Body of pancreas (tissue), 4 donors: ENCODE measurements at regions not wholly inside any gene's neighbourhood (a gene's known extent, or its start where the extent isn't known, plus 50 kb on each side); places are given as distances from the start of the nearest gene placed in this dataset.

Source experiments
- CTCF ChIP-seq, 7 experiments: fragments of 450-650 bp in 4 of 7; fragments of 200-600 bp in 3 of 7; sonication (generic) in 3 of 7; IDR thresholded peaks; one replicate each; pipeline ENCODE4 v1.5.1; 2016 to 2019; ENCODE audit warnings: antibody characterized with exemption in 7 of 7
- POLR2A ChIP-seq, 3 donors: fragments of 450-650 bp; IDR thresholded peaks; one replicate each; pipeline ENCODE4 v1.6.1; 2016; ENCODE audit warnings: antibody characterized with exemption in 3 of 3, mild to moderate bottlenecking in 2 of 3

- no peak for TF ChIP-seq CTCF (IDR thresholded peaks at IDR 0.05)
- TF ChIP-seq POLR2A (IDR thresholded peaks at IDR 0.05): no peak
These were observed 254.4 kb upstream of the BTG1 start for GRCh38 chr12:92400006-92400405.
